WERI-Rb-1 (cell line): ENCODE measurements at regions not wholly inside any gene's neighbourhood (a gene's known extent, or its start where the extent isn't known, plus 50 kb on each side); places are given as distances from the start of the nearest gene placed in this dataset.

Experiments
- DNase-seq: peaks from one replicate; pipeline ENCODE4 v3.0.0-alpha.2; 2020
- H3K27ac ChIP-seq: fragments of 250-450 bp; sonication (Bioruptor Pico); 2 replicates; pipeline ENCODE4 v1.5.1; 2020; ENCODE audit warnings: mild to moderate bottlenecking, moderate library complexity
- H3K27me3 ChIP-seq: fragments of 250-450 bp; sonication (Bioruptor Pico); 2 replicates; pipeline ENCODE4 v1.5.1; 2021; ENCODE audit warnings: mild to moderate bottlenecking, low read depth, moderate library complexity; ENCODE audit not compliant: insufficient read depth, severe bottlenecking
- H3K36me3 ChIP-seq: fragments of 250-450 bp; sonication (Bioruptor Pico); 2 replicates; pipeline ENCODE4 v1.5.1; 2020; ENCODE audit warnings: mild to moderate bottlenecking, moderate library complexity
- H3K4me3 ChIP-seq: 2 replicates; pipeline ENCODE4 v1.5.1; 2011; ENCODE audit warnings: low read depth, mild to moderate bottlenecking, control low read depth, low read length
- H3K9me3 ChIP-seq: fragments of 250-450 bp; sonication (Bioruptor Pico); 2 replicates; pipeline ENCODE4 v1.5.1; 2021; ENCODE audit warnings: mild to moderate bottlenecking, moderate library complexity; ENCODE audit not compliant: severe bottlenecking
- CTCF ChIP-seq: IDR thresholded peaks from 2 replicates; pipeline ENCODE4 v1.5.1; 2011; ENCODE audit warnings: low read depth, mild to moderate bottlenecking, control low read depth, inconsistent platforms, low read length

DNA sequence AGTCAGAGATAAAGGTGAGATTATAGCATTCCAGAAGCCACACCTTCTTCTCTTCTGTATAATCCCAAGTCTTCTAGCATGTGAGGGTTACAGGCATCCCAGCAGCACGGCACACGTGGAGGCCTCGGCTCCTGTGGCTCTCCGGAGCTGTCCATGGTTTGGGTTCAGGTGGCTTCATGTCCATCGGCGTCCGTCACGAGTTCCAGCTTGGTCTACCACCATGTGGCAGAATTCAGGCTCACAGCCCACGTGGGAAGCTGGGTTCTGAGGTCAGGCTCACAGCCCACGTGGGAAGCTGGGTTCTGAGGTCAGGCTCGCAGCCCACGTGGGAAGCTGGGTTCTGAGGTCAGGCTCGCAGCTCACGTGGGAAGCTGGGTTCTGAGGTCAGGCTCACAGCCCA is 378.3 kb upstream of the SALL3 start:
- no peak for TF ChIP-seq CTCF
- DNase-seq, result no peak
- Histone ChIP-seq H3K27me3 (no peaks in the 10 kb centered on the region), H3K27ac (no peak overlapping the region), H3K4me3 (no peak overlapping the region), H3K36me3 (no peaks in the 10 kb centered on the region), H3K9me3 (no peaks in the 10 kb centered on the region)

DNA sequence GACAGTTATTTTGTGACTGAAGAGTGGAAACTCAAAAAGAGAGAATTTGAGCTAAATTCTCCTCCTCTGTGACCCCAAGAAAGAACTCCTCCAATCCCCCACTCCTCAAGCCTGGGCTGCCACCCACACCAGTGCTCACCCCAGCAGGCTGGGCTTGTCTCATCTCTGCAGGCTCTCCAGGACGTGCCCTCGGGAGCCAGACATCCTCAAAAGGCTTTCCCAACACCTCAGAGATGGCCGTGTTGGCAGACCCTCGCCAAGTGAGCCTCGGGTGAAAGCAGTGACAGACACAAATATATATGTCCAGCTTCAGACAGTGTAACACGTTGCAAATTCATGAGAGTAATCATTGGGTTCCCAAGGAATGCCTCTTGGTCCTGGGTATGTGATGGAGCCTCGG is 377.7 kb upstream of the SALL3 start:
- no peak overlapping the region for H3K27ac ChIP-seq
- no peak for DNase-seq
- TF ChIP-seq CTCF, result no peak
- H3K9me3 ChIP-seq, result no peaks in the 10 kb centered on the region
- H3K27me3 ChIP-seq, result no peaks in the 10 kb centered on the region
- no peaks in the 10 kb centered on the region for H3K36me3 ChIP-seq
- H3K4me3 ChIP-seq, result no peak overlapping the region

- no peak for DNase-seq
- Histone ChIP-seq H3K36me3 (no peaks in the 10 kb centered on the region), H3K27ac (no peak overlapping the region), H3K9me3 (no peaks in the 10 kb centered on the region), H3K4me3 (no peak overlapping the region), H3K27me3 (no peaks in the 10 kb centered on the region)
- no peak for TF ChIP-seq CTCF
These were observed 377.2 kb upstream of the SALL3 start for GRCh38 chr18:78602430-78602829.

GRCh38 chr18:78603102-78603983 is 376.3 kb upstream of the SALL3 start:
- Histone ChIP-seq H3K27me3 (no peaks in the 10 kb centered on the region), H3K27ac (0 out of 2 replicates have a peak overlapping the region, but pooled peaks have one; percentile 4), H3K36me3 (no peaks in the 10 kb centered on the region), H3K9me3 (no peaks in the 10 kb centered on the region), H3K4me3 (no peak overlapping the region)
- peak; percentile 60 for DNase-seq
- no peak for TF ChIP-seq CTCF

DNA sequence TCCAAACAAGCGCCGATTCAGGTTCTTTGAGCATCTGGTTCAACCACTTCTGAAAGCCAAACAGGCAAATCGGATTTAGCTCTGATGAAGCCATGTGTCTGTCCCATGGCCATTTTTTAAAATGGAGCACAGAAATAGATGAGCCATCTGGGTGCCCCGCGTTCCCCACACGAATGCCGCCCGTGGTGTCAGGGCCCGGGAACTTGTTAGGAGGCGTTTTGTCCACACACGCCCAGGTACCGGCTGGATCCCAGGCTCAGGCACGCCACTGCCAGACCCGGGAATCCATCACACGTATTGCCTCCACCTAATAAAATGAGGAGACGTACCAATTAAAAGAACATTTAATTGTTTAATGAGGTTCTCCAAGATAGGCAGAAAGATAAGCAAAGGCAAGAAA is 374.4 kb upstream of the SALL3 start:
- no peak for TF ChIP-seq CTCF
- no peaks in the 10 kb centered on the region for H3K9me3 ChIP-seq
- no peak overlapping the region for H3K4me3 ChIP-seq
- H3K27me3 ChIP-seq, result no peaks in the 10 kb centered on the region
- H3K36me3 ChIP-seq, result no peaks in the 10 kb centered on the region
- no peak for DNase-seq
- no peak overlapping the region for H3K27ac ChIP-seq

- Histone ChIP-seq H3K9me3 (no peaks in the 10 kb centered on the region), H3K36me3 (no peaks in the 10 kb centered on the region), H3K27ac (no peak overlapping the region), H3K27me3 (no peaks in the 10 kb centered on the region), H3K4me3 (peak overlapping the region; percentile 26)
- DNase-seq, result peak; percentile 11
- no peak for TF ChIP-seq CTCF
These were observed 372.4 kb upstream of the SALL3 start for GRCh38 chr18:78607221-78607620.
